HL-60/S4 treated with retinoic acid at 250 ng/mL for 4 days and 3 days (cell line): ENCODE measurements at regions not wholly inside any gene's neighbourhood (a gene's known extent, or its start where the extent isn't known, plus 50 kb on each side); places are given as distances from the start of the nearest gene placed in this dataset.

ENCODE experiments used
- in situ Hi-C: fragments of 300-500 bp; cut with MboI; formaldehyde crosslinking; loops from 2 replicates; pipeline ENCODE4 v1.7.0; 2022; ENCODE audit warnings: low sequenced_read_pairs

DNA sequence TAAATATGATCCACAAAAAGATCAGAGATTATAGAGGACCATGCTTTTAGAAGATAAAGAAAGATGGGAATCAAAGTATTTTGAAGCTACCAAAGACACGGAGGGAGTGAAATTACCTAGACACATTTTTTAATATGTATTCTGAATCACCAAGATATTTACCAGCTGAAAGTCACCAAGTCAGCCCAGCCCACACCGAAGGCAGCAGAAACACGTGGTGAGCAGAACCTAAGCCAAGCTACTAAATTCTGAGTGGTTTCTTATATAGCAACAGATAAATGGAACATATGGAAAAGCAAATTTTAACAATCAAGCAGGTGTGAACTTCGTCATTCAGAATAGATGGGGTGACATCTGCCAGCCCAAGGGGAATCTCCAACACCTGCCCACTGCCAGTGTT lies 134.7 kb upstream of the AKR1E2 start:
- in situ Hi-C loops: no loop called here

DNA sequence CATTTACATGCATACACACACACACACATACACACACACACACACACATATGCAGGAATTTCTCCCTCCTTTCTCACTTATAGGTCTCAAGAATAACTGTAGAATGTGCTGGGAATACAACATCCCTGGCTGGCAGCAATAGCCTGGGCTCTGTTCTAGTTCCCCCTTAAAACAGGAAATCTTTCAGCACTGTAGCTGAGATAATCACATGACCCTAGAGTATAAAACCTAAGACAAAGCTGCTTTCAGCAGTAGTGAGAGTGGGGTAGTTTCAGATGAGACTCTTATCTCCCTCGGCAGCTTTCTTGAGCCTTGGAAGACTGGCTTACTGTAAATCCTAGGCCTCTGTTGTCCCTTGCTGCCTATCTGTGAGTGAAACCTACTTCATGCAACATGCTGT lies 137.4 kb upstream of the AKR1E2 start:
- in situ Hi-C loops: no loop called here

- in situ Hi-C loops: no loop called here
Observed at GRCh38 chr10:4688168-4688567, 137.8 kb upstream of the AKR1E2 start.

- in situ Hi-C loops: no loop called here
Observed at GRCh38 chr10:4687397-4687796, 138.6 kb upstream of the AKR1E2 start.

DNA sequence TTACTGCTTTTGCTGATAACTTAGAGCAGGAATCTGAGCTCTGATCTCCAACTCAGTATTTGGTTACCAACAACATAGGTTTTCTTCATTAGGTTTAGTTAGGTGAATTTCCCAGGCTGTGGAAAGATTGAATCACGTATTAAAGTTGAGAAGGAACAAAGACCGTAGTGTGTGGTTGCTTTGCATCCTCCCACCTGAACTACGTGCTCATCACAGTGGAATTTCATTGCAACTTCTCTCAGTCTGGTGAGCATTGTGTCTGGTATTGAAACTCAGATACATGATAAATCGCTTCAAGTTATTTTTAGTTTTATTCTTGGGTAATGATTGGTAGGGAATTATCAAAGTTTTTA lies 139.4 kb upstream of the AKR1E2 start:
- in situ Hi-C loops: no loop called here

GRCh38 chr10:4685904-4686643 lies 139.9 kb upstream of the AKR1E2 start:
- in situ Hi-C loops: no loop called here

GRCh38 chr10:4685491-4685890 lies 140.5 kb upstream of the AKR1E2 start:
- in situ Hi-C loops: no loop called here

GRCh38 chr10:4684434-4684833 lies 141.6 kb upstream of the AKR1E2 start:
- in situ Hi-C loops: no loop called here

- in situ Hi-C loops: no loop called here
Observed at GRCh38 chr10:4683838-4684237, 142.2 kb upstream of the AKR1E2 start.

DNA sequence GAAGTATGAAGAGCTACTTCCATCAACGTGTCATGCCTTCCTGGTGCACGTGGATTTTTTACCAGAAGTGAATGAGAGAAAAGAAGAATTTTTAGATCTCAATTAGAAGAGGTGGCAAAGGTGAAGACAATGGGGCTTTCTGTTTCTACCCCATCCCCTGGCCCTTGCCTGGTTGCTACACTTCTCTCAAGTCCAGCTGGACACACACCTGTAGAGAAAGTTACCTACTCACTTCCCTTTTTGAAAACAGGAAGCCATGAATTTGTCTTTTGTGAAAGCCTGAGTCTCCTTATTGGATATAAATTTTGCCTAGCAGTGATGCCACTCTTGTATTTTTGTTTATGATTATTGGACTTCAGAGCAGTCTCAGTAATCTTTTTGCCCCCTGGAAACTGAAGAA lies 142.9 kb upstream of the AKR1E2 start:
- in situ Hi-C loops: no loop called here

DNA sequence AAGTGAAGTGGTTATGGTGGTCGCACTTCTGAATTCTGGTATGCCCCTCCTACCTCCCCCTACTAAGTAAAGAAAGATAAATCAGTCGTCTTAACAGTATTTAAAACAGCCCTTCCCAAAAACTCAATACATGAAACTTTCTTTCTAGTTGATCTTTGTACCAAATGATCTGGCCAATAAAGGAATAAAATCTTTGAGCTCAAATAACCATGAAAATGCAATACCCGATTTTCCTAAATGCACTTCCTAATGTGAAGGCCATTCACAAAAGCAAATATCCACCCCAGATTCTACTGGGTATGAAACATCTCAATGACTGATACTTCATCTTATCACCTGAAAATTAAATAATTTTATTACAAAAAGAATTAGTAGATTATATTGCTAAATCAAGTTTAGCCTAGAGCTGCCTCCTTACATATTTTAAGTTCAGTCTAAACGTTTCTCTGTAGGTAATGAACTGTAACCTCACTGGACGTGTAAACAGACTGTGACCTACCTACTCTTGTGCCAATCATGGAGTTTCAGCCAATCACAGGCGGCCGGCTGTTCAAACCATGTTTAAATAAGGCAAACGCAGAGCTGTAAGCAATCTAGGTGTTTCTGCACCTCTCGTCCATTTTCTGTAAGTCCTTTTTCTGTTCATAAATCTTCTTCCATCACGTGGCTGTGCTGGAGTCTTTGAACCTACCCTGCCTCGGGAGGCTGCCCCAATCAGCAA lies 146.9 kb upstream of the AKR1E2 start:
- in situ Hi-C loops: no loop called here

- in situ Hi-C loops: no loop called here
Observed at GRCh38 chr10:4678023-4678950, 147.7 kb upstream of the AKR1E2 start.

GRCh38 chr10:4677296-4678021 lies 148.5 kb upstream of the AKR1E2 start:
- in situ Hi-C loops: no loop called here

GRCh38 chr10:4676566-4676965 lies 149.4 kb upstream of the AKR1E2 start:
- in situ Hi-C loops: no loop called here

GRCh38 chr10:4675808-4676207 lies 150.2 kb upstream of the AKR1E2 start:
- in situ Hi-C loops: no loop called here

DNA sequence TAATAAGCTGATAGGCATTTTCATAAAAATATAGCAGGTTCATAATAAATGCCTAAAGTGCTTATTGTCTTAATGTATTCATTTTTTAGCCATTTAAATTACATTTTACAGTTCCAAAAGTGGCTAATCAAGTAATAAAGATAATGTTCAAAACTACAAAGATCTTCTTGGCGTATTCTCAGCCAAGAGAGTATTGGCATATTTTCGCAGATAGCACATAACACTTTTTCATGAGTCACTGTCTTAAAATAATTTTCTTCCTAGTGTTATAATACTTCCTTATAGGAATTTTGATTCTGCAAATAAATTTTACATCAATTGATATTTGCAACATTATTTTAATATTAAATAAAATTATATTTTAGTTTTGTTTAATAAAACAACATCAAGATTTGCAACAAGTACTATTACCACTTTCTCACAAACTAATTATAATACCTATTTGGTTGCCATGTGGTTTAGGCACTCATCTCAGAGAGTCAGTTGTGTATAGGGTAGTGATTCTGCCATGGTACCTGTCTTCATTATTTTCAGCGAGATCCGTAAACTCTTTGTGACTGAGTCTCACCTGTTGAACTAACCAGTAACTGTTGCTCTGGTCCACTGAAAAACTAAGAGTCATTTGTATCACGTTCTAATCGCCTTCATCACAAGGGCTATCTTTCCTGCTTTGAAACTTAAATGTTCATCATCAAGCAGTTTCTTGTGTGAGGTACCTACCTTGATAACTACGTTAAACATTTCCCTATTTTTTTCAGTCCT lies 152.5 kb upstream of the AKR1E2 start:
- in situ Hi-C loops: loop anchor here (25.0 kb wide), 1 partner anchor 1436 kb away; no protein-coding TSS in a partner anchor

- in situ Hi-C loops: loop anchor here (25.0 kb wide), 1 partner anchor 1435 kb away; no protein-coding TSS in a partner anchor
Observed at GRCh38 chr10:4672201-4672600, 153.8 kb upstream of the AKR1E2 start.

GRCh38 chr10:4671451-4672145 lies 154.4 kb upstream of the AKR1E2 start:
- in situ Hi-C loops: loop anchor here (25.0 kb wide), 1 partner anchor 1434 kb away; no protein-coding TSS in a partner anchor

DNA sequence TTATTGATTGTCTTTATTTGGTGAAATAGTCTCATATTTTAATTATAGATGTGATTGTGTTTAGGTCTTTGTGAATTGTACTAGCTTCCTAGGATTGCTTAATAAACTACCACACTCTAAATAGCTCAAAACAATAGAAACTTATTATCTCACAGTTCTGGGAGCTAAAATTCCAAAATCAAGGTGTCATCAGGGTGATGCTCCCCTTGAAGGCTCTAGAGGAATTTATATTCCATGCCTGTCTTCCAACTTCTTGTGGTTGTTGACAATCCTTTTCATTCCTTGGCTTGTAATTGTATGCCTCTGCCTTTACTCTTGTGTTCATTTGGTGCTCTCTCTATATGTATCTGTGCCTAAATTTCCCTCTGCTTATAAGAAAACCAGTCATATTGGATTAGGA lies 155.3 kb upstream of the AKR1E2 start:
- in situ Hi-C loops: loop anchor here (25.0 kb wide), 1 partner anchor 1433 kb away; no protein-coding TSS in a partner anchor
